NCI-H2196 treated with DMSO at 0.1 percent for 48 hours (cell line): ENCODE measurements at regions not wholly inside any gene's neighbourhood (a gene's known extent, or its start where the extent isn't known, plus 50 kb on each side); places are given as distances from the start of the nearest gene placed in this dataset.

Experiments used
- DNase-seq: peaks from one replicate; lab custom pipeline; 2025; ENCODE audit not compliant: unreplicated experiment; lab: John Stamatoyannopoulos, UW

GRCh38 chr13:44092078-44092970, 212.6 kb downstream of the LACC1 start:
- DNase-seq, result no peak

DNA sequence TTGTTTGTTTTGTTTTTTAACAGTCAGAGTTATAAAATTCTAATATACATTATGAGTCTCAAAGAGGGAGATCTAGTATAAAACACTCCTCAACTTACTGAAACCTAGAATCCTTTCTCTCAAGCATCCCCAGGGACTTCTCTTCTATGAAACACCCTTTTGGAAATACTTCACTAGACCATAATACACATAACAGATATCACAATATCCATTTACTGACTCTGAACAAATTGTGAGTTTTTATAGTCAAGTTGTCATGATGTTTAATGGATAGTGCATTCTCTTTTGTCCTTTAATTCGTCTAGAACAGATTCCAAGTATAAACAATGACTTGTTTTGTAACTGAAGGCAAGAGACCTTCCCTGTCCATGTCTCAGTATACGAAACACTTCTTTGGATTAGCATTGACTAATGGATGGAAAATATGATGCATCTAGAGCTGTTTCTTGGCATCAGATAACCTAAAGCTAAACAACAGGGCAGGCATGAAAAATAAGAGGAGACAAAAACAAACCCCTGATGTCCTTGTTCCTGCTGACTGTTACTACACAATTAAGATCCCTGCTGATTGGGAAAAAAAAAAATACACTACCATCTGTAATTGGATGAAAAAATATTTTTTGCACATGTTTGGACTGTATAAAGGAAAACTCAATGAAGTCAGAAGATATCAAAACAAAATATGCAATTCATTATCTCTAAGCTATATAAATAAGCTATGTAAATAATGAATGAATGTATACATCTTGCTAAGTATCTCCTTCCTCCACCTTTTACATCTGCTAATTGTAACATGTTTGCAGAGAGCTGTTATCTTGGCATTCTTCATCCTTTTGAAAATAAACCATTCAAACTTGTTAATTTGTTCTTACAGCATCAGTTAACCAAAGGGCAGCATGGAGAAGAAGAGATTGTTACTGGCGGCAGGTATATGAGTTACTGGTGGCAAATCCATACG, 214.2 kb downstream of the LACC1 start:
- DNase-seq, result no peak

DNA sequence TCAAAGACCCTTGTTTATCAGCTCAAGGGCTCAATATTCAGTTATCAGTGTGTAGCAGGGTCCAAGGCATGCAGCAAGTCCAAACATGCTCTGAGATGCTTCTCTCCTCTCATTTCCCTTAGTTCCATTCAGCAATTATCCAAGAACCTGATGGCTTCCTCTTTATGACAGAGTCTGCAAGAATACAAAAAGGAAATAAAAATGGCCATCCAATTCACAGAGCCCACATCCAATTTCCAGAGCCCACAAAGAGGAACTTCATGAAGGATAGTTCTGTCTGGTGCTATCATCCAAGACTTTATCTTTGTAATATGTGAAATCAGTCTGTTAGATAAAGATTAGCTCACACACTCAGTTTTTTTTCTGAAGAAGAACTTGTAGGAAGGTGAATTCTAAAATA, 217.2 kb downstream of the LACC1 start:
- no peak for DNase-seq

GRCh38 chr13:44098559-44098958, 218.9 kb downstream of the LACC1 start:
- DNase-seq, result no peak

DNA sequence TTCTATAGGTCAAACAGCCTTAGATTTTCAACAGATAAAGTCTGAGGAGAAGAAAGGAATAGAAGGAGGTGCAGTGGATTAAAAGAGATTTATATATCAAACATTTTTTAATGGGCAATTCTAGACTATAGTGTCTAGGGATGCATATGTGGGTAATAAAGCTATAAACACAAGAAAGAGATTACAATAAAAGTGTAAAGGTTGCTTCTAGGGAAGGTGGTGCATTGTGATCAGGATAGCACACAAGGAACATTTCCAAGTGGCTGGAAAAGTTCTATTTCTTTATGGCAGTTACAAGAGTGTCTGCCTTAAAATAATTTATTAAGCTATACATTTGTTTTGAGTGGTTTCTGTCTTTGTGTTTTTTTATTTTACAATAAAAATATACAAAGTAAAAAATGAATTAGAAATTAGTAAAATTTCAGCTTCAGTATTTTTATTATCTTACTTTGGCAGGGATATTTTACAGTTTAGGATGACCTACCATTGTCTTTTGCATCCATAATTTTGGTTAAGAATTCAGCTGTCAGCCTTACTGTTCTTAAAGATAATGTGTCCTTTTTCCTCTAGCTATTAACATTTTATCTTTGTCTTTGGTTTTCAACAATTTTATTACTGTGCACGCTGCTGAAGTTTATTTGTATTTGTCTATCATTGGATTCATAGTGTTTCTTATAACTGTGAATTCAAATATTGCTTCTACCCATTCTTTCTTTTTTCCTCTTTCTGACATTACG, 221.8 kb downstream of the LACC1 start:
- DNase-seq, result no peak

GRCh38 chr13:44103429-44104196, 223.9 kb downstream of the LACC1 start:
- DNase-seq, result no peak

DNA sequence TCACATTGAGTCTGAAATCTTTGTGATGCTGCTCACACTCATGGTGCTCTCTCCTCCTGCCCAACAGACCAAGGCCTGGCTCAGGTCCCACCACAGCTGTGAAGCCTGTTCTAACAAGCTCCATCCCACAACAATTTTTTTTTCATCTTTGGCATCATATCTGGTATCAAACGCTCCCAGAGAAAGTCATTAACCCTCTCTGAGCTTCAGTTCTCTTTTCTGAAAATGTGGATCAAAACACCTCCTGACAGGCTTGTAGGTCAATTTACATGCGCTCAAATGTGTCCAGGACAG, 224.4 kb downstream of the LACC1 start:
- DNase-seq, result no peak

DNA sequence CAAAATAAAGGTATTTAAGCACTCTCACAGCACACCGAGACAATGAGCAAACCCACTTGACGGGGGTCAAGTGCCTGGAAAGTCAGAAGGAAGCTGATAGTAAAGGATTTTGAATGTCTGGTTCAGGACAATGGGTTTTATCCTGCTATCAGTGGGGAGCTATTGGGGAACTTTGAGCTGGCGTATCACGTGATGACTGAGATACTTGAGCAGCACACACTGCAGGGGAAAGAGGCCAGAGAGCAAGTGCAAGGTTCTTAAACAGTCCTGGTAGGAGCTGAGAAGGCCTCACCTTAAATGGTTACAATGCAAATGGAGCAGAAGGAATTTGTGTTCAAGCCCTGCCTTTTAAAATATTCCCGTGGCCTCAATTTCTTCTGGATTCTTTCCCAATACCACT, 225.3 kb downstream of the LACC1 start:
- DNase-seq, result no peak

DNA sequence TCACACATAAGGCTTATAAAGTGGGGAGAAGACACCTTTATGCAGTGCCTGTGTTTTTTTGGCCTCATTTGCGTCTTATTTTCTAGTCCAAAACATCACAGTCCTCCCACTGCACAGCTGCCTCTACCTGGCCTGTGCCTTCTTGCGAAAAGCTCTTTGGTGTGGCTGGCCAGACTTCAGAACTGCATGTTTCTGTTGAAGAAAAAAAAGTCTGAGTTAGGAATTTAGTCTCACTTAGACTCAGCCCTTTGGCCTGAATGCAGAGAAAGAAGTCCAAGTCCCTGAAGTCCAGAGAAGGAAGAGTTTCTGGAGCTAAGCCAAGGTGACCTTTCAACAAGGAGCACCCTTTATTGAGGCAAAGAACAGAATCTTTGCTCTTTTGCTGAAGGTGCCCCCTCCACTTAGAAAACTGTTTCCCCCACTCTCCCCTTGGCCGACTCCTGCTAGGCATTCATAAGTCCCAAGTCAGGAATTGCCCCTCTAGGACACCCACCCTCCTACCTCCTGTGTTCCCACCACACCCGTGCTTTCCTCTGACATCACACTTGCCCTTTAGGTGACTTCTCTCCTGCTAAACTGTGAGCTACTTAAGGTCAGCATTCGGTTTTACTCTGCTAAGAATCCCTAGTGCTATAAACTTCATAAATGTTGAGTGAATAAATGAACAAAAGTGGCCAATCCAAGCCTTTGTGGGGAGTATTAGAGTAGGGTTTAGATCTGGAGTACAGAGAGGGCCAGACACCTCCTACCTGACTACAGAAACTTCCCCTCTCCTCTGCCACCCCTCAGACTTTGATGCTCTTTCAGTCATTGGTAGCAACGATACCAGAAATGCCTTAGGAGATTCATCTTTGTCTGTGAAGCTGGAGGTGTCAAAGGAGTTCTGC, 226.8 kb downstream of the LACC1 start:
- DNase-seq, result no peak

DNA sequence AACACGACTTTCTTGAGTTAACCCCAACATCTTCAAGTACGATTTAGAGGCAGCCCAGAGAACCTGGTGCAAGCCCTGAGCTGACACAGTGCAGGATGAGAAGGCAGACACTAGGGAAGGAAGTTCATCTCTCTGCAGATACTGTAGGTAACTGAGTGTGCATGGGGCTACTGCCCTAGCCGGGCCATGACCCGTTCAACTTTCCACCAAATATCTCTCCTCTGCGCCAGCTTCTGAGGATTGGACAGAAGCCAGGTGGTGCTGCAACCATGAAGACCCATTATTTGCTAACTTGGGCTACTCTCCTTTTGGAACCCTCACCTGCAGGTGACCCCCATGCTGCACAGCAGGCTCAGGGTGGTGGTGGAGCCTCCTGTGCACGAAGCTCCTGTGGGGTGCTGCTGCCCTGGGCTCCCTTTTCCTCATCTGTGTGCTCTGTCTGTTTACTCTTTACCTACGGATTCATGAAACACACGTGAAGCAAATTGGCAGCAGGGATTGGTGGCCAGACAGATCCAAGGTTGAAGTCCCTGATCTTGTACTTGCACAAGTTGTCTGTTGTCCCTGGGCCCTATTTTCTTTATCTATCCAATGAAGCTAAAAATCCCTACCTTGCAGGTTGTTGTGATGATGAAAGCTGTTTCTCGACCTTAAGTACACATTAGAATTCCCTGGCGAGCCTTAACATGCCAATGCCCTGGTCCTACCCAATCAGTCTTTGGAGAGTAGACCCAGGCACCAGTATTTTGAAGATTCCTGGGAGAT, 227.8 kb downstream of the LACC1 start:
- DNase-seq, result no peak

DNA sequence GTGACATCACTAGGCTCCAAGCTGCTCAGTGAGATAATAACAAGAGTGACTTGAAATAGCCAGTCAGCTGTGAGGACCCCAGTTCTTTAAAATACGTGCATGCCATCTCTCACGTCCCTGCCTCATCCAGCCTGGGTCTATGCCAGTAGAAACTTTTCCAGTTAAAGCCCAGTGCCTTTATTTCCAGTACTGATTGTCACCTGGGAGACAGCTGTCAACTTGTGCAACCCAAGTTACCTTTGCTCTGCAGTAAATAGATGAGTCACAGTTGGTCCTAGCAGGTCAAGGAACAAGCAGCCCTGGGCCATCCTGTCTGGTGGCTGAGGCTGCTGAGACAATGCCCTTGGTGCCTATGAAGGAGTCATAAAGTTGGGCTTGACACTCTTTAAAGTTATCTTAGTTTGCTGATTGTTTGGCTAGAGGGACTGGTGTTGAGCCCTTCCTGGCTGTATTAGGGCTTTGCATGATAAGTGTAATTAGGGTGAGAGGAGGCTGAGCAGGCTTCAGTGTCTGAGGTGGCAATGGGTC, 228.7 kb downstream of the LACC1 start:
- DNase-seq, result no peak

GRCh38 chr13:44110091-44110621, 230.5 kb downstream of the LACC1 start:
- DNase-seq, result no peak

GRCh38 chr13:44111701-44112100, 232.0 kb downstream of the LACC1 start:
- no peak for DNase-seq

DNA sequence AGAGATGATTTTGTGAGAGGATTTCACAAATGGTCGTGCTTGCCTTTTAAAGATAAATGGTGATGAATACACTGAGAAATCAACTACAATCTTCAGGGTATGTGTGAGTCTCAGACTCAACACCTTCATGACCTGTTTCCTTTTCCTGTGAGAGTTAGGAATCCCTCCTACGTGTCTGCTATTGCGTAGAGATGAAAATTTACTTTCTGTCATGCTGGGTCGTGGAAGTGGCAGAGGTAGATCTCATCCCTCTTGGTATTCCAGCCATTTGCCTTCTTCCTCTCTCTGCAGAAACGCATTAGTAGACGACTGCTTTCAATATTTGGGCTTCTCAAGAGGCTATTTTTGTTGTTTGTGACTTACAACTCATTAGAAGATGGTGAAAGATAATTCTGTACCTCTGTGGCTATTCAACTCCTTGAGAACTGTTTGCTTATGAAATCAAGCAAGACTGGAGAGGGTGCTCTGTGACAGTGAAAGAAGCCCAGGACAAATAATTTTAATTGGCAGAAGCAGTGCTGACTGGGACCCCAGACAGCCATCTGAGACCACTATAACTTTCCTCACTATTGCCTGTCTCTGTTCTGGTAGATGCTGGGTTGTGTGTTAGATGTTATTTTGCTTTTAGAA, 233.1 kb downstream of the LACC1 start:
- no peak for DNase-seq

DNA sequence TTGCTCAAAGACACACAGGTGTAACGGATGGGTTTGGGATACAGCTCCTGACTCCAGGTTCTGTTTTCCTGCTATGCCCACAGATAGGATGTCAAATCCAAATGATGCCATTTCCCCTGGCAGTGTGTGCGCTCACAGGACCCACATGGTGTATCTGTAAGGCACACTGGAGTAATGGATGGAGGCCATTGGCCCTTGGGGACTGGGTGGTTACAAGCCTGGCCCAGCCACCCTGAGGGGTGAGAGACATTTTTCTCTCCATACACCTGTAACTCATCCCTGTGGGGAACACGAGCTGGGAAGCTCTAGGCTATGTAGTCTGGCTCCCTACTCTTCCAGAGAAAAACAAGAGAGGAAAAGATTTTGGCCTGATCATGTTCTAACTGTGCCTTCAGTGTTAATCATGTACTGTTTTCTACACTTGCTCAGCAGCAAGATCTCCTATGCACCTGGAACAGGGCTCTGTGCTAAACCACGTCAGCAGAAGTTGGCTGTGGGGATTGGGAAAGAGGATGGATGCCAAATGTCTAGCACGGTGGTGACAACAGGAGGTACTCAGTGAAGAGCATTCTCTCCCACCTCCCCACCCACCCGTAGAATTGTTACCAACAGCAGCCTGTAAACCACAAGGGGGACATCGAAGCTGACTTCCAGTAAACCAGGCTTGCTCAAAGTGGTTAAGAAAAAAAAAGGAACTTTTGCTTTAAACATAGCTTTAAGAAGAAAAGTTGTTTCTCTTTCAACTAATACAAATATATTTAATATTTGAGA, 237.0 kb downstream of the LACC1 start:
- no peak for DNase-seq

- DNase-seq, result no peak
Measured at GRCh38 chr13:44117351-44117750, 237.6 kb downstream of the LACC1 start.

GRCh38 chr13:44117816-44118215, 238.1 kb downstream of the LACC1 start:
- DNase-seq, result no peak
